ENCODE measurements at regions not wholly inside any gene's neighbourhood (a gene's known extent, or its start where the extent isn't known, plus 50 kb on each side); places are given as distances from the start of the nearest gene placed in this dataset.

GRCh38 chr4:123876143-123876542 is 479.5 kb downstream of the SPRY1 start:
- TF ChIP-seq CTCF (IDR thresholded peaks at IDR 0.05) (no peak), POLR2A (IDR thresholded peaks at IDR 0.05) (no peak)
